ENCODE measurements at regions not wholly inside any gene's neighbourhood (a gene's known extent, or its start where the extent isn't known, plus 50 kb on each side); places are given as distances from the start of the nearest gene placed in this dataset.

DNA sequence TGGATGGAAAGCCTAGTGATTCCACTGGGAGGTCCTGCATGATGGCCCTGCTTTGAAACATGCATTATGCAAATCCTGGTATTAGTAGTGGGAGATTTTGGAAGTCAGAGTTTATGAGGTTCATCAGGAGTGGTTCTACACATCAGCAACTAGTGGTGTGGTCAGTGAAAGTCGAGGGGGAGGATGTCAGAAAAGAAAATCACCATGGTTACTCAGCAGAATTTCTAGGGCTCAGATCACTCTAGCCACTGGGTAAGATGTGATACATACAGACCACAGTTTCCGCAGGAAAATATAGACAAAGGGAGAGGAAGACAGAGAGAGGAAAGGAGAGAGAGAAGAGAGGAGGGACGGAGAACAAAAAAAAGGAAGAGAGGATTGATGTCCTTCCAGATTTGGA, 2100.7 kb upstream of the PIK3C3 start:
- no peaks in the 10 kb centered on the region for H3K36me3 ChIP-seq (ENCODE audit: control insufficient read depth in 2 of 2, extremely low read depth in 1 of 2, insufficient read depth in 2 of 2, low read length in 2 of 2)
- intact Hi-C loops (cut with micrococcal nuclease), result no loop called here

DNA sequence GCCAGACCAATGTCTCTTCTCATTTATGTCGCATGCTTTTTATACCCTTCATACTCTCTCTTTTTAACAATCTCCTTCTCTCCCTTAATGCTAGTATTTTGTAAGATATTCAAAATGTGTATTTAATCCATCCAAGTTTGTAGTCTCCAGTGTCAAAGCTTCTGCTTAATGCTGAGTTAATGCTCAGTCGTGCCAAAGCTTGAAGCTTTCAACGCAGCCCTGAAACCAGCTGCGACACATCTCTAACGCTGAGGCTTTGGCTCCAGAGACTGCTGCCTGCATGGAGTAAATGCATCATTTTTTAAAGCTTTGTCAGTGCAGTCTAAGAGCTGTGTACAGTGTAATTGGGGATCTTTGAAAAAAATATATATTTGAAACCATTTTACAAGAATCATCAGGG, 2108.8 kb upstream of the PIK3C3 start:
- Histone ChIP-seq H3K4me1 (ENCODE audit: control insufficient read depth, extremely low read depth, insufficient read depth, low read length) (peaks cover 9% of the 10 kb centered on the region), H3K4me2 (ENCODE audit: insufficient read depth, low read length) (no peak overlapping the region), H3K9me3 (replicated peaks; ENCODE audit: control insufficient read depth, insufficient read depth, low read length) (no peaks in the 10 kb centered on the region), H3K9ac (replicated peaks; ENCODE audit: extremely low read depth, insufficient read depth, low read length) (no peak overlapping the region), H3K36me3 (ENCODE audit: control insufficient read depth in 2 of 2, extremely low read depth in 1 of 2, insufficient read depth in 2 of 2, low read length in 2 of 2) (no peaks in the 10 kb centered on the region), H2AFZ (ENCODE audit: low read depth, low read length) (no peak overlapping the region), H3K4me3 (replicated peaks in 1 of 3; ENCODE audit: insufficient read depth in 1 of 3, low read depth in 1 of 3, low read length in 3 of 3) (no peak overlapping the region), H3K79me2 (ENCODE audit: control insufficient read depth, insufficient read depth, low read length) (no peaks in the 10 kb centered on the region), H4K20me1 (replicated peaks; ENCODE audit: control insufficient read depth, extremely low read depth, insufficient read depth, low read length) (no peaks in the 10 kb centered on the region), H3K9me1 (replicated peaks; ENCODE audit: control insufficient read depth, extremely low read depth, insufficient read depth, low read length) (no peaks in the 10 kb centered on the region), H3K27me3 (ENCODE audit: control insufficient read depth in 2 of 2, insufficient read depth in 2 of 2, low read length in 2 of 2) (no peaks in the 10 kb centered on the region), H3K27ac (ENCODE audit: insufficient read depth, low read depth, low read length) (no peak overlapping the region)
- ChIA-PET POLR2A (no interaction called here), CTCF (interaction anchor here (0.8 kb wide), 1 partner anchor 313 kb away, joined by 5 read pairs; no protein-coding TSS in a partner anchor)
- DNase-seq (ENCODE audit: low read depth, low spot score) (no peak), FAIRE-seq (no peak)
- intact Hi-C loops (cut with micrococcal nuclease) (loop anchor here (10.0 kb wide), 2 partner anchors 271 to 791 kb away; no protein-coding TSS in a partner anchor), dilution Hi-C loops (cut with MboI; ENCODE audit: extremely low pct_ligation_motif_present, low sequenced_read_pairs) (no loop called here)
- TF ChIP-seq, protein P1, sequence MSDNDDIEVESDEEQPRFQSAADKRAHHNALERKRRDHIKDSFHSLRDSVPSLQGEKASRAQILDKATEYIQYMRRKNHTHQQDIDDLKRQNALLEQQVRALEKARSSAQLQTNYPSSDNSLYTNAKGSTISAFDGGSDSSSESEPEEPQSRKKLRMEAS (IDR thresholded peaks at IDR 0.05; ENCODE audit: insufficient read depth, insufficient read length), result no peak
- TF ChIP-seq, protein P2, sequence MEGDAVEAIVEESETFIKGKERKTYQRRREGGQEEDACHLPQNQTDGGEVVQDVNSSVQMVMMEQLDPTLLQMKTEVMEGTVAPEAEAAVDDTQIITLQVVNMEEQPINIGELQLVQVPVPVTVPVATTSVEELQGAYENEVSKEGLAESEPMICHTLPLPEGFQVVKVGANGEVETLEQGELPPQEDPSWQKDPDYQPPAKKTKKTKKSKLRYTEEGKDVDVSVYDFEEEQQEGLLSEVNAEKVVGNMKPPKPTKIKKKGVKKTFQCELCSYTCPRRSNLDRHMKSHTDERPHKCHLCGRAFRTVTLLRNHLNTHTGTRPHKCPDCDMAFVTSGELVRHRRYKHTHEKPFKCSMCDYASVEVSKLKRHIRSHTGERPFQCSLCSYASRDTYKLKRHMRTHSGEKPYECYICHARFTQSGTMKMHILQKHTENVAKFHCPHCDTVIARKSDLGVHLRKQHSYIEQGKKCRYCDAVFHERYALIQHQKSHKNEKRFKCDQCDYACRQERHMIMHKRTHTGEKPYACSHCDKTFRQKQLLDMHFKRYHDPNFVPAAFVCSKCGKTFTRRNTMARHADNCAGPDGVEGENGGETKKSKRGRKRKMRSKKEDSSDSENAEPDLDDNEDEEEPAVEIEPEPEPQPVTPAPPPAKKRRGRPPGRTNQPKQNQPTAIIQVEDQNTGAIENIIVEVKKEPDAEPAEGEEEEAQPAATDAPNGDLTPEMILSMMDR (IDR thresholded peaks at IDR 0.05; ENCODE audit: extremely low read depth in 1 of 2, insufficient read depth in 1 of 2, low read depth in 1 of 2, low read length in 2 of 2), result no peak
- no TSS peak for BruUV-seq (replicated peaks)

More for the DNA sequence above, 2100.7 kb upstream of the PIK3C3 start:
- BruUV-seq (replicated peaks), result no TSS peak
- CTCF ChIA-PET, result no interaction called here
- Histone ChIP-seq H2AFZ (ENCODE audit: low read depth, low read length) (no peak overlapping the region), H3K9ac (replicated peaks; ENCODE audit: extremely low read depth, insufficient read depth, low read length) (no peak overlapping the region), H3K9me3 (replicated peaks; ENCODE audit: control insufficient read depth, insufficient read depth, low read length) (no peaks in the 10 kb centered on the region), H3K27me3 (ENCODE audit: control insufficient read depth in 2 of 2, insufficient read depth in 2 of 2, low read length in 2 of 2) (no peaks in the 10 kb centered on the region), H3K79me2 (ENCODE audit: control insufficient read depth, insufficient read depth, low read length) (no peaks in the 10 kb centered on the region), H4K20me1 (replicated peaks; ENCODE audit: control insufficient read depth, extremely low read depth, insufficient read depth, low read length) (no peaks in the 10 kb centered on the region), H3K4me2 (ENCODE audit: insufficient read depth, low read length) (no peak overlapping the region), H3K27ac (ENCODE audit: insufficient read depth, low read depth, low read length) (no peak overlapping the region), H3K4me1 (ENCODE audit: control insufficient read depth, extremely low read depth, insufficient read depth, low read length) (no peaks in the 10 kb centered on the region), H3K4me3 (replicated peaks in 1 of 3; ENCODE audit: insufficient read depth in 1 of 3, low read depth in 1 of 3, low read length in 3 of 3) (no peak overlapping the region), H3K9me1 (replicated peaks; ENCODE audit: control insufficient read depth, extremely low read depth, insufficient read depth, low read length) (no peaks in the 10 kb centered on the region)
- DNase-seq (ENCODE audit: low read depth, low spot score), result no peak
- POLR2A ChIA-PET, result no interaction called here
- TF ChIP-seq GATA2 (IDR thresholded peaks at IDR 0.05; ENCODE audit: insufficient read depth, insufficient read length, low read depth, low read length), result no peak
- TF ChIP-seq, protein P1 (IDR thresholded peaks at IDR 0.05; ENCODE audit: insufficient read depth, insufficient read length), result no peak
- no peak for FAIRE-seq
- dilution Hi-C loops (cut with MboI; ENCODE audit: extremely low pct_ligation_motif_present, low sequenced_read_pairs), result no loop called here

Data from endothelial cell of umbilical vein (primary cell).